HFF-Myc (cell line): ENCODE measurements at regions not wholly inside any gene's neighbourhood (a gene's known extent, or its start where the extent isn't known, plus 50 kb on each side); places are given as distances from the start of the nearest gene placed in this dataset.

Source experiments
- DNase-seq: peaks from one replicate; pipeline ENCODE4 v3.0.0-alpha.2; 2011; ENCODE audit warnings: low read depth; ENCODE audit errors: extremely low read depth
- H3K4me3 ChIP-seq: replicated peaks from 2 replicates; pipeline ENCODE4 v1.5.1; 2011; ENCODE audit warnings: low read depth, mild to moderate bottlenecking, control low read depth, low read length
- TF ChIP-seq, protein P1 (sequence below): IDR thresholded peaks from 2 replicates; pipeline ENCODE4 v1.5.1; 2012; ENCODE audit warnings: mild to moderate bottlenecking, low read depth, low read length, control low read depth; ENCODE audit errors: missing control alignments

DNA sequence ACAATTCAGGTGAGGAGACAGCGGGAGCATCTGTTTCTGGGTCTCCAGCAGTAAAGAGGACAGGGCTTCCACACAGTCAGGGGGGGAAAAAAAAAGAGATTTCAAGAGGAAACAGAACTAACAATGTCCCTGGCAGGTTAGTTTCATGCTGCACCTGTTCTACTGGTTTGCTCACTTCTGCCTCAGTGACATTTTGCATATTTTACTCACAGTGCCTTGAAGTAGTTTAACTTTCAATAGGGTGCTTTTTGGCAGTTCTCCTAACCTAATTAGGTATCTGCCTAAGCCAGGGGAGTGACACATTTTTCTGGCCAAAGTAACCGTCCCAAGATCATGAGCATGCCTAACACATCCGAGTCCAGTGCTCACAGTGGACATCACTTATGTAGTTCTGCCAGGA is 109.0 kb upstream of the ALK start:
- DNase-seq, result no peak
- H3K4me3 ChIP-seq, result no peak overlapping the region
- TF ChIP-seq, protein P1, sequence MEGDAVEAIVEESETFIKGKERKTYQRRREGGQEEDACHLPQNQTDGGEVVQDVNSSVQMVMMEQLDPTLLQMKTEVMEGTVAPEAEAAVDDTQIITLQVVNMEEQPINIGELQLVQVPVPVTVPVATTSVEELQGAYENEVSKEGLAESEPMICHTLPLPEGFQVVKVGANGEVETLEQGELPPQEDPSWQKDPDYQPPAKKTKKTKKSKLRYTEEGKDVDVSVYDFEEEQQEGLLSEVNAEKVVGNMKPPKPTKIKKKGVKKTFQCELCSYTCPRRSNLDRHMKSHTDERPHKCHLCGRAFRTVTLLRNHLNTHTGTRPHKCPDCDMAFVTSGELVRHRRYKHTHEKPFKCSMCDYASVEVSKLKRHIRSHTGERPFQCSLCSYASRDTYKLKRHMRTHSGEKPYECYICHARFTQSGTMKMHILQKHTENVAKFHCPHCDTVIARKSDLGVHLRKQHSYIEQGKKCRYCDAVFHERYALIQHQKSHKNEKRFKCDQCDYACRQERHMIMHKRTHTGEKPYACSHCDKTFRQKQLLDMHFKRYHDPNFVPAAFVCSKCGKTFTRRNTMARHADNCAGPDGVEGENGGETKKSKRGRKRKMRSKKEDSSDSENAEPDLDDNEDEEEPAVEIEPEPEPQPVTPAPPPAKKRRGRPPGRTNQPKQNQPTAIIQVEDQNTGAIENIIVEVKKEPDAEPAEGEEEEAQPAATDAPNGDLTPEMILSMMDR, result no peak

DNA sequence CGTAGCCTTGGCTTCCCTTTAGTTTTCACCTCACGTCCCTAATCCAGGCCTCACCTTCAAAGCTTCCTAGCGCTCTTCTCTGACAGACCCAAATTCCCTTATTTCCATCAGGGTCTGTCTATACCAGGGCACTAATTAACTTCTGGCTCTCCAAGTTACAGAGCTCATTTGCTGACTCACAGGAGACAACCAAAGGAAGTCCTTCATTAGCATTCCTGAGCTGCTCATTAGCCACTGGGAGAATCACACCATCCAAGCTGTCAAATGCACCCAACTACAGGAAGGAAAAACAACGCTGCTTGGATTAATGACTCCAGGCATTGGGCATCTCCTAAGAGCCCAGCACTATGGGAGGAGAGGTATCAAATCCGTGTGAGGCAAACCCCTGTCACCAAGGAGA is 109.8 kb upstream of the ALK start:
- no peak for DNase-seq
- H3K4me3 ChIP-seq, result no peak overlapping the region
- TF ChIP-seq, protein P1, result no peak

DNA sequence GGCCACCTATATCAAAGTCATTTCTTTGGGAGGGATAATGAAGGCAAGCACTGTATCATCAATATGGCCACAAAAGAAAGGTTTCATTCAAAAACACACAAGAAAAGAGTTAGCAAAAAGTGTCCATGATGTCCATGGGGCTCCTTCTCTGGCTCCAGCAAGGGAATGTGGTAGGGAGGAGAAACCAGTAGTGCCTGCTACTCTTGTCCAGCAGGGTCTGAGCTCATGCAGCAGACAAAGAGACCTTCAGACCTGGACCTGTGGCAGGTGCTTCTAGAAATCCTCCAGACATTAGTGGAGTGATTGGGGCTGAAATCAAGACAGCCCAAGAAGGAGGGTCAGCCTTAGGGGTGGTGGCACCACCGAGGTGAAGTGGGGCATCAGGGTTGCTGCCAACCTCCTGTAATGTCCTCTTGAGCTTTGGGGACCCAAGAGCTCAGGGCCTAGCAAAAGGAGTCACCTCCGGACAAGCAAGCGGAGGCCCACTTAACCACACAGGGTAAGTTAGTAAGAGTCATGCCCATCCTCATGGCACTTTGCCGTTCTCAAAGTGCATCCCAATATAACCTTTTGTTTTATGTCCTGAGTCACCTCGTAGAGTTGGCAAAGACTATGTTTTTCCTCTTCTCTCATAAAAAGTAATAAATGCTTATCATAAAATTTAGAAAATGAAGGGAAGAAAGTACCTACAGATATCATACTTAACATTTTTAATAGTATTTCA is 112.6 kb upstream of the YPEL5 start:
- DNase-seq, result no peak
- TF ChIP-seq, protein P1, result no peak
- H3K4me3 ChIP-seq, result no peak overlapping the region

DNA sequence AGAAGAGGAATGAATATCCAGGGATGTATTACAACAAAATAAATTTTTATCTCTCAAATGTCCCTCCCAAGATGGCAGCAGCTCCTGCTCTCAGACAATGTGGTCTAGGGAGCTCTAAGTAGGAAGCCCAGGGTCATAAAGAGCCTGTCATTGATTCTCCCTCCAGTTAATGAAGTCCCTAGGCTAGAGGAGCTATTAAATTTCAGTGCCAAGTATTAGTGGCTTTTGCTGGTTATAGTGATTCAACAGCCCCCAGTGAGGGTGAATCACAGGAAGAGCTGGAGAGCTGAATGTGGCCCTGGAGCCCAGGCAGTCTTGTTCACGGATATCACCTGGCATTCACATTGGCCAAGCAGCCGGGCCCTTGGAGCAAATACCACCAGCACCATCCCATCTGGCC is 109.8 kb upstream of the YPEL5 start:
- DNase-seq, result no peak

DNA sequence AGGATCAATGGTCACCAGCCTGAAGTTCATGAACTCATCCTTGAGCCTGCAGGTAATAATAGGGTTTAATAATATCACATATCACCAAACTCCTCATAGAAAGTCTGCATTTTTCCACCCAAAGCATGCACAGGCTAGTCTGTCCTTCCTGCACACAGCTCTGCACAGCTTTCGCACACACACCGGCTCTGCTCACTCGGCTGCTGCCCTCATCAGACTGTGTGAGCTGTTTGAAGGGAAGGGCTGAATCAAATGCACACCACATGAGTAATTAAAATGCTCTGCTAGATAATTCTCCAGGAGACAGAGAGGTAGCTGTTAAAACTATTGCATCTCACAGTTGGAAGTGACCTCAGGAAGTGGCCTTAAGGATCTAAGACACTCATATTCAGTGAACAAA is 108.4 kb upstream of the YPEL5 start:
- TF ChIP-seq, protein P1, result no peak
- no peak overlapping the region for H3K4me3 ChIP-seq
- DNase-seq, result no peak

More for the DNA sequence above, 109.8 kb upstream of the YPEL5 start:
- TF ChIP-seq, protein P1, result no peak
- no peak overlapping the region for H3K4me3 ChIP-seq

DNA sequence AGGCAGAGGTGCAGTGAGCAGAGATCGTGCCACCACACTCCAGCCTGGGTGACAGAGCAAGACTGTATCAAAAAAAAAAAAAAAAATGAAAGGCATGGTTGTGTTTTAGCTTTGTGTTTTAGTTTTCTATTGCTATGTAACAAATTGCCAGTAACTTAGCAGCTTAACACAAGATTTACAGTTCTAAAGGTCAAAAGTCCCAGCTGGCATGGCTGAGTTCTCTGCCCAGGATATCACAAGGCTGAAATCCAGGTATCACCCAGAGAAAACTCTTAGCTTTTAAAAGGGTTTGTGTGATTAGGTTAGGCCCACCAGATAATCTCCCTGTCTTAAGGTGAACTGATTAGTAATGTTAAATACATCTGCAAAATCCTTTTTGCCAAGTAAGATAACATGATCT is 107.7 kb upstream of the YPEL5 start:
- no peak for DNase-seq
- TF ChIP-seq, protein P1, result no peak
- H3K4me3 ChIP-seq, result no peak overlapping the region

DNA sequence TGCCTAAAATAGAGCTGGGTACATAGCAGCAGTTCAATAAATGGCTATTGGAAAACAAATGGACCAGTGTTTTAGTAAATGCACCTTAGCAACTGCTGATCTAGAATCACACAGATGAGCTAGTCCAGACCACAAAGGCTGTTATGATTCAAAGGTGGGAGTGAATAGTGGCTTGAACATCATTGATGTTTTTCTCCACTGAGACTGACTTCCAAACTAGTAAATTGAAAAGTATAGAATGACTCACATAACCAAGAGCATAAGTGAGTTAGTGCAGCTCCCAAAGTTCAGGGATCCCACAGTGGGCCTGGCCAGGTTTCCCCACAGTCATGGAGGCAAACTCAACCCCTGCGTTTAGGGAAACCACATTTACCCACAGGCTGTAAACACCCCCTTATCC is 106.7 kb upstream of the YPEL5 start:
- TF ChIP-seq, protein P1, result no peak
- no peak overlapping the region for H3K4me3 ChIP-seq
- no peak for DNase-seq
